B cell (primary cell): ENCODE measurements at regions not wholly inside any gene's neighbourhood (a gene's known extent, or its start where the extent isn't known, plus 50 kb on each side); places are given as distances from the start of the nearest gene placed in this dataset.

Experiments used
- ATAC-seq: fragments of 200-7000 bp; cut with Tn5 transposase; one replicate; pipeline ENCODE4 v1.10.0; 2021; ENCODE audit warnings: low read depth, mild to moderate bottlenecking, moderate number of reproducible peaks, moderate library complexity
- CTCF ChIA-PET: fragments of 350-600 bp; sonication (Branson Sonifier 250); formaldehyde crosslinking; loops from one replicate; lab custom pipeline; 2021; ENCODE audit warnings: antibody characterized with exemption, inconsistent platforms; lab: Charles Lee
- POLR2A ChIA-PET: fragments of 350-600 bp; sonication (Branson Sonifier 250); formaldehyde crosslinking; loops from one replicate; lab custom pipeline; 2021; ENCODE audit warnings: antibody characterized with exemption; lab: Charles Lee
- DNase-seq: peaks from one replicate; pipeline ENCODE4 v3.0.0; 2013
- H2AFZ ChIP-seq: 2 replicates; pipeline ENCODE4 v1.6.1; 2012; ENCODE audit warnings: mild to moderate bottlenecking, low read depth, low read length; ENCODE audit not compliant: insufficient read depth, poor library complexity, severe bottlenecking
- H3K27ac ChIP-seq, 2 donors: 1 replicate in 1 of 2; 2 replicates in 1 of 2; pipeline ENCODE4 v1.5.1; 2012 to 2013; ENCODE audit warnings: low read length in 2 of 2, mild to moderate bottlenecking in 2 of 2, moderate library complexity in 1 of 2
- H3K27me3 ChIP-seq, 4 experiments: fragments of 200-600 bp in 1 of 4; sonication (generic) in 1 of 4; replicated peaks in 1 of 4; 1 replicate in 2 of 4; 2 replicates in 2 of 4; pipeline versions ENCODE4 v1.6.1 to v1.7.0; 2013 to 2016; ENCODE audit warnings: low read length in 3 of 4, mild to moderate bottlenecking in 2 of 4, mixed read lengths in 1 of 4, moderate library complexity in 1 of 4; ENCODE audit not compliant: insufficient read depth in 4 of 4, control insufficient read depth in 3 of 4; ENCODE audit errors: control extremely low read depth in 1 of 4
- H3K36me3 ChIP-seq, 2 experiments: replicated peaks in 1 of 2; 1 replicate in 1 of 2; 2 replicates in 1 of 2; pipeline versions ENCODE4 v1.6.1 to v1.7.1; 2013; ENCODE audit warnings: low read length in 1 of 2; ENCODE audit not compliant: insufficient read depth in 2 of 2, control insufficient read depth in 1 of 2; ENCODE audit errors: control extremely low read depth in 1 of 2, extremely low read depth in 1 of 2
- H3K4me1 ChIP-seq, 2 donors: fragments of 200-600 bp in 1 of 2; sonication (generic) in 1 of 2; 1 replicate in 1 of 2; 2 replicates in 1 of 2; pipeline versions ENCODE4 v1.5.1 to v1.6.1; 2013 to 2017; ENCODE audit warnings: low read length in 2 of 2; ENCODE audit not compliant: control insufficient read depth in 2 of 2, insufficient read depth in 2 of 2
- H3K4me2 ChIP-seq: replicated peaks from 2 replicates; pipeline ENCODE3; 2012; ENCODE audit warnings: mild to moderate bottlenecking, low read depth, low read length; ENCODE audit not compliant: poor library complexity, severe bottlenecking
- H3K4me3 ChIP-seq, 5 experiments: fragments of 200-600 bp in 1 of 5; sonication (generic) in 1 of 5; 1 replicate in 3 of 5; 2 replicates in 2 of 5; pipeline versions ENCODE4 v1.5.1 to v1.7.0; 2011 to 2016; ENCODE audit warnings: low read length in 4 of 5, mild to moderate bottlenecking in 4 of 5, low read depth in 2 of 5, control low read depth in 1 of 5, moderate library complexity in 1 of 5; ENCODE audit not compliant: insufficient read depth in 1 of 5; ENCODE audit errors: control extremely low read depth in 1 of 5, extremely low read depth in 1 of 5
- H3K79me2 ChIP-seq: fragments of 200-600 bp; sonication (generic); one replicate; pipeline ENCODE4 v1.6.0; 2016; ENCODE audit warnings: low read length; ENCODE audit not compliant: control insufficient read depth, insufficient read depth
- H3K9ac ChIP-seq: fragments of 200-600 bp; sonication (generic); 2 replicates; pipeline ENCODE4 v1.6.1; 2017; ENCODE audit warnings: mild to moderate bottlenecking, low read length, moderate library complexity
- H3K9me3 ChIP-seq, 3 donors: one replicate each; pipeline versions ENCODE4 v1.6.1 to v1.7.1; 2013; ENCODE audit warnings: low read length in 2 of 3; ENCODE audit not compliant: control insufficient read depth in 2 of 3, insufficient read depth in 1 of 3; ENCODE audit errors: control extremely low read depth in 1 of 3
- H4K20me1 ChIP-seq: 2 replicates; pipeline ENCODE4 v1.6.0; 2012; ENCODE audit warnings: mild to moderate bottlenecking, low read length; ENCODE audit not compliant: insufficient read depth, control insufficient read depth, poor library complexity, severe bottlenecking
- H3K27ac Mint-ChIP-seq: one replicate; pipeline ENCODE4 v1.8.0; 2021; ENCODE audit warnings: mixed read lengths
- H3K27me3 Mint-ChIP-seq: one replicate; pipeline ENCODE4 v1.8.0; 2021; ENCODE audit warnings: mixed read lengths
- H3K4me1 Mint-ChIP-seq: one replicate; pipeline ENCODE4 v1.8.0; 2021; ENCODE audit warnings: mixed read lengths
- H3K4me3 Mint-ChIP-seq: one replicate; pipeline ENCODE4 v1.8.0; 2021; ENCODE audit warnings: mixed read lengths
- H3K9me3 Mint-ChIP-seq: one replicate; pipeline ENCODE4 v1.8.0; 2022; ENCODE audit warnings: mixed read lengths; ENCODE audit not compliant: insufficient read depth
- CTCF ChIP-seq: fragments of 200-600 bp; IDR thresholded peaks from one replicate; pipeline ENCODE4 v1.8.0; 2022; ENCODE audit warnings: antibody characterized with exemption, mild to moderate bottlenecking
- EZH2 ChIP-seq: IDR thresholded peaks from 2 replicates; pipeline ENCODE4 v1.6.1; 2012; ENCODE audit warnings: borderline replicate concordance, low read depth, mild to moderate bottlenecking, moderate library complexity, low read length; ENCODE audit not compliant: insufficient read depth, poor library complexity, severe bottlenecking
- WGBS: methylation state at CpG from one replicate; pipeline ENCODE4 v1.1.5; 2013; ENCODE audit warnings: missing lambda C conversion rate; ENCODE audit not compliant: insufficient coverage; 5-methylcytosine and 5-hydroxymethylcytosine counted together
- intact Hi-C: fragments of 100-400 bp; cut with micrococcal nuclease; formaldehyde crosslinking; loops from one replicate; pipeline ENCODE4 v1.10.0; 2022

DNA sequence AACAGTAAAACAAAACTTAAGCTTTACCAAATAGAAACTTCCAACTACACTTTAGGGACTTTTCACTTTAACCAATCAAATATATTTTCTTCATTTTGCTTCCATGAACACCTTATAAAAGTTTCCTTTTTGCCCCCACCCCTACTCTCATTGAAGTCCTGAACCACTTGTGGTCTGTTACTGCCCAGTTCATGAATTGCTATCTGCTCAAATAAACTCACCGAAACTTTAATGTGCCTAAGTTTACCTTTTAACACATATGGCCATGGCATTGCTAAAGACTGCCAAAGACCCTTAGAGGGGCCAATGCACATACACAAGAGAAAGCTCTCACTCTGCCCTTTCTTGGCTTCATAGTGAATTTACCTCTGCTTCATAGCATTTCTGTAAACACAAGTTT lies 195.3 kb downstream of the RND3 start:
- ATAC-seq: no peak
- Mint-ChIP-seq H3K4me1 (no peaks in the 10 kb centered on the region), H3K27ac (no peak overlapping the region), H3K4me3 (no peak overlapping the region), H3K27me3 (no peaks in the 10 kb centered on the region), H3K9me3 (peaks cover 2% of the 10 kb centered on the region)
- DNase-seq: no peak
- POLR2A ChIA-PET: no interaction called here
- H2AFZ ChIP-seq: no peak overlapping the region
- no peak overlapping the region for H3K4me2 ChIP-seq
- no peak overlapping the region for H3K4me3 ChIP-seq
- no peak overlapping the region for H3K27ac ChIP-seq
- CTCF ChIA-PET: interaction anchor here (1.2 kb wide), 1 partner anchor 38 kb away, joined by 4 read pairs; no protein-coding TSS in a partner anchor
- no peaks in the 10 kb centered on the region for H3K4me1 ChIP-seq
- H3K79me2 ChIP-seq: no peaks in the 10 kb centered on the region
- 100% methylated on average over 1 of the region's 1 CpG for WGBS
- H3K9me3 ChIP-seq: no peaks in the 10 kb centered on the region
- no peaks in the 10 kb centered on the region for H4K20me1 ChIP-seq
- H3K27me3 ChIP-seq: no peaks in the 10 kb centered on the region
- no peaks in the 10 kb centered on the region for H3K36me3 ChIP-seq
- intact Hi-C loops: no loop called here
- H3K9ac ChIP-seq: no peak overlapping the region
- TF ChIP-seq EZH2: no peak
- TF ChIP-seq CTCF: no peak

- no peaks in the 10 kb centered on the region for H3K27me3 Mint-ChIP-seq
- no peak overlapping the region for H3K9ac ChIP-seq
- no peak overlapping the region for H3K4me3 Mint-ChIP-seq
- 85% methylated on average over 4 of the region's 6 CpGs for WGBS
- no peaks in the 10 kb centered on the region for H3K4me1 ChIP-seq
- no peaks in the 10 kb centered on the region for H3K79me2 ChIP-seq
- H3K4me1 Mint-ChIP-seq: no peaks in the 10 kb centered on the region
- H3K27ac Mint-ChIP-seq: no peak overlapping the region
- DNase-seq (no peak), ATAC-seq (no peak)
- ChIA-PET POLR2A (no interaction called here), CTCF (no interaction called here)
- H3K36me3 ChIP-seq: no peaks in the 10 kb centered on the region
- no peaks in the 10 kb centered on the region for H3K9me3 ChIP-seq
- no peaks in the 10 kb centered on the region for H4K20me1 ChIP-seq
- H3K27me3 ChIP-seq: no peaks in the 10 kb centered on the region
- no peak overlapping the region for H3K4me3 ChIP-seq
- H2AFZ ChIP-seq: no peak overlapping the region
- H3K27ac ChIP-seq: no peak overlapping the region
- H3K9me3 Mint-ChIP-seq: peaks cover 1% of the 10 kb centered on the region
- H3K4me2 ChIP-seq: no peak overlapping the region
- TF ChIP-seq CTCF (no peak), EZH2 (no peak)
- intact Hi-C loops: no loop called here
Observed at GRCh38 chr2:150286730-150287362, 200.6 kb downstream of the RND3 start.
